ENCODE measurements at regions not wholly inside any gene's neighbourhood (a gene's known extent, or its start where the extent isn't known, plus 50 kb on each side); places are given as distances from the start of the nearest gene placed in this dataset.
"Not testable (repeated sequence)": the region's sequence is repeated elsewhere in the genome, so short reads cannot be mapped to it uniquely, and the experiment has no call there.

GRCh38 chr5:40134883-40135520, 544.7 kb upstream of the PTGER4 start:
- DNase-seq: no peak

GRCh38 chr5:40124367-40124766, 555.3 kb upstream of the PTGER4 start:
- no peak for DNase-seq

GRCh38 chr5:40121236-40121635, 558.5 kb upstream of the PTGER4 start:
- no peak for DNase-seq

- no peak for DNase-seq
Observed at GRCh38 chr5:40112875-40113274, 566.8 kb upstream of the PTGER4 start.

GRCh38 chr5:40111036-40111435, 568.7 kb upstream of the PTGER4 start:
- DNase-seq: not testable (repeated sequence)

- peak; percentile 45 for DNase-seq
Observed at GRCh38 chr5:40108764-40109390, 570.8 kb upstream of the PTGER4 start.

GRCh38 chr5:40107786-40108185, 571.9 kb upstream of the PTGER4 start:
- DNase-seq: not testable (repeated sequence)

- no peak for DNase-seq
Observed at GRCh38 chr5:40106847-40107246, 572.9 kb upstream of the PTGER4 start.

GRCh38 chr5:40098313-40098712, 581.4 kb upstream of the PTGER4 start:
- no peak for DNase-seq

- DNase-seq: no peak
Observed at GRCh38 chr5:40093550-40093949, 586.2 kb upstream of the PTGER4 start.

- no peak for DNase-seq
Observed at GRCh38 chr5:40089269-40089668, 590.4 kb upstream of the PTGER4 start.

GRCh38 chr5:40084614-40085013, 595.1 kb upstream of the PTGER4 start:
- DNase-seq: no peak

- DNase-seq: no peak
Observed at GRCh38 chr5:40082313-40082712, 597.4 kb upstream of the PTGER4 start.

- peak; percentile 16 for DNase-seq
Observed at GRCh38 chr5:40080191-40080590, 599.5 kb upstream of the PTGER4 start.

- no peak for DNase-seq
Observed at GRCh38 chr5:40078898-40079575, 600.7 kb upstream of the PTGER4 start.

GRCh38 chr5:40074826-40075225, 604.9 kb upstream of the PTGER4 start:
- no peak for DNase-seq

GRCh38 chr5:40073927-40074326, 605.8 kb upstream of the PTGER4 start:
- DNase-seq: no peak

GRCh38 chr5:40071870-40072269, 607.8 kb upstream of the PTGER4 start:
- DNase-seq: no peak

- DNase-seq: no peak
Observed at GRCh38 chr5:40066616-40067015, 613.1 kb upstream of the PTGER4 start.

- DNase-seq: no peak
Observed at GRCh38 chr5:40052808-40053207, 626.9 kb upstream of the PTGER4 start.

- DNase-seq: no peak
Observed at GRCh38 chr5:40046792-40047191, 622.0 kb upstream of the DAB2 start.

GRCh38 chr5:40045429-40045828, 620.6 kb upstream of the DAB2 start:
- no peak for DNase-seq

- no peak for DNase-seq
Observed at GRCh38 chr5:40043916-40044315, 619.1 kb upstream of the DAB2 start.

Measured in muscle of arm (tissue), 1 donor.